Lung (tissue), 11 donors: ENCODE measurements at regions not wholly inside any gene's neighbourhood (a gene's known extent, or its start where the extent isn't known, plus 50 kb on each side); places are given as distances from the start of the nearest gene placed in this dataset.

Experiments
- ATAC-seq: fragments of 200-7000 bp; cut with Tn5 transposase; one replicate; pipeline ENCODE4 v1.9.1; 2020; ENCODE audit warnings: moderate number of reproducible peaks; ENCODE audit not compliant: insufficient read depth, low FRiP score
- DNase-seq, 3 donors: peaks; one replicate each; pipeline ENCODE4 v3.0.0-alpha.2; 2013 to 2017
- H3K27ac ChIP-seq, 2 donors: one replicate each; pipeline ENCODE4 v1.5.1; 2013; ENCODE audit warnings: mild to moderate bottlenecking in 2 of 2, moderate library complexity in 2 of 2, control low read depth in 1 of 2, inconsistent platforms in 1 of 2, low read depth in 1 of 2, low read length in 1 of 2
- H3K27me3 ChIP-seq, 3 donors: one replicate each; pipeline ENCODE4 v1.5.1; 2013; ENCODE audit warnings: low read length in 2 of 3; ENCODE audit not compliant: control insufficient read depth in 3 of 3, insufficient read depth in 3 of 3
- H3K36me3 ChIP-seq, 4 donors: one replicate each; pipeline ENCODE4 v1.5.1; 2013; ENCODE audit warnings: low read length in 4 of 4, mild to moderate bottlenecking in 1 of 4, moderate library complexity in 1 of 4; ENCODE audit not compliant: control insufficient read depth in 4 of 4, insufficient read depth in 4 of 4
- H3K4me1 ChIP-seq, 5 donors: one replicate each; pipeline ENCODE4 v1.5.1; 2013; ENCODE audit warnings: low read length in 5 of 5, mild to moderate bottlenecking in 2 of 5, moderate library complexity in 1 of 5; ENCODE audit not compliant: control insufficient read depth in 5 of 5, insufficient read depth in 5 of 5
- H3K4me3 ChIP-seq: one replicate; pipeline ENCODE4 v1.5.1; 2013; ENCODE audit warnings: mild to moderate bottlenecking, control low read depth, moderate library complexity
- H3K9ac ChIP-seq, 2 donors: one replicate each; pipeline ENCODE4 v1.5.1; 2013; ENCODE audit warnings: low read length in 2 of 2, control low read depth in 1 of 2; ENCODE audit not compliant: insufficient read depth in 1 of 2
- H3K9me3 ChIP-seq, 4 donors: one replicate each; pipeline ENCODE4 v1.5.1; 2013; ENCODE audit warnings: low read length in 3 of 4, mild to moderate bottlenecking in 1 of 4, moderate library complexity in 1 of 4; ENCODE audit not compliant: control insufficient read depth in 4 of 4, insufficient read depth in 3 of 4
- CTCF ChIP-seq: IDR thresholded peaks from 2 replicates; pipeline ENCODE4 v1.5.1; 2012; ENCODE audit warnings: mild to moderate bottlenecking; ENCODE audit errors: control extremely low read depth, extremely low read depth
- WGBS, 2 donors: extraction: QIAGEN DNeasy Blood & Tissue Kit; methylation state at CpG; one replicate each; pipeline ENCODE4 v1.1.7; 2013; 5-methylcytosine and 5-hydroxymethylcytosine counted together
- donor health status: control.
- donor health status: control.
- donor health status: Bipolar disorder and iron deficiency.
- donor health status: healthy.
- donor health status: DM: yes; HTN: yes; CAD: no.

- H3K9ac ChIP-seq: no peak overlapping the region
- ATAC-seq: no peak
- no peak for TF ChIP-seq CTCF
- no peaks in the 10 kb centered on the region for H3K4me1 ChIP-seq
- no peak overlapping the region for H3K27ac ChIP-seq
- no peaks in the 10 kb centered on the region for H3K36me3 ChIP-seq
- no peak overlapping the region for H3K4me3 ChIP-seq
- 82 to 93% methylated on average over 3 of the region's 3 CpGs for WGBS, 2 donors
- no peak for DNase-seq
- H3K27me3 ChIP-seq: no peaks in the 10 kb centered on the region
- H3K9me3 ChIP-seq: no peaks in the 10 kb centered on the region
These were observed 77.7 kb upstream of the C1orf87 start for GRCh38 chr1:60151311-60151710.

- 23 to 26% methylated on average over 2 of the region's 2 CpGs for WGBS, 2 donors
- no peak for TF ChIP-seq CTCF
- ATAC-seq (no peak), DNase-seq (peak in 1 of 3 donors; percentile 11)
- H3K4me1 ChIP-seq: no peaks in the 10 kb centered on the region
- no peak overlapping the region for H3K4me3 ChIP-seq
- no peaks in the 10 kb centered on the region for H3K36me3 ChIP-seq
- H3K9me3 ChIP-seq: no peaks in the 10 kb centered on the region
- no peak overlapping the region for H3K27ac ChIP-seq
- H3K9ac ChIP-seq: no peak overlapping the region
- H3K27me3 ChIP-seq: no peaks in the 10 kb centered on the region
These were observed 75.7 kb upstream of the C1orf87 start for GRCh38 chr1:60149251-60149650.

- ATAC-seq (no peak), DNase-seq (no peak)
- H3K9ac ChIP-seq: no peak overlapping the region
- no peaks in the 10 kb centered on the region for H3K4me1 ChIP-seq
- H3K9me3 ChIP-seq: no peaks in the 10 kb centered on the region
- H3K36me3 ChIP-seq: no peaks in the 10 kb centered on the region
- no peak overlapping the region for H3K4me3 ChIP-seq
- H3K27ac ChIP-seq: no peak overlapping the region
- TF ChIP-seq CTCF: no peak
- H3K27me3 ChIP-seq: no peaks in the 10 kb centered on the region
- 79 to 88% methylated on average over 1 of the region's 1 CpG for WGBS, 2 donors
These were observed 73.3 kb upstream of the C1orf87 start for GRCh38 chr1:60146884-60147283.

GRCh38 chr1:60145771-60146170, 72.2 kb upstream of the C1orf87 start:
- Histone ChIP-seq H3K36me3 (no peaks in the 10 kb centered on the region), H3K9me3 (no peaks in the 10 kb centered on the region), H3K27ac (no peak overlapping the region), H3K4me1 (no peaks in the 10 kb centered on the region), H3K4me3 (no peak overlapping the region), H3K27me3 (no peaks in the 10 kb centered on the region), H3K9ac (no peak overlapping the region)
- ATAC-seq: no peak
- TF ChIP-seq CTCF: no peak
- WGBS, 2 donors: 80 to 89% methylated on average over 1 of the region's 1 CpG
- DNase-seq: peak in 1 of 3 donors; percentile 26
